GM19372 (cell line): ENCODE measurements at regions not wholly inside any gene's neighbourhood (a gene's known extent, or its start where the extent isn't known, plus 50 kb on each side); places are given as distances from the start of the nearest gene placed in this dataset.

Experiments
- ATAC-seq: cut with Tn5 transposase; IDR thresholded peaks from one replicate; pipeline ENCODE4 v1.9.1; 2021; ENCODE audit warnings: mild to moderate bottlenecking, low read depth, moderate library complexity; ENCODE audit not compliant: unreplicated experiment

GRCh38 chr13:40024967-40025714 lies 369.7 kb downstream of the COG6 start:
- ATAC-seq = no peak

- ATAC-seq = peak; percentile 87
These were observed 370.7 kb downstream of the COG6 start for GRCh38 chr13:40026174-40026585.

- ATAC-seq = peak; percentile 36
These were observed 371.3 kb downstream of the COG6 start for GRCh38 chr13:40026741-40027140.

- ATAC-seq = no peak
These were observed 373.0 kb downstream of the COG6 start for GRCh38 chr13:40028446-40028845.

- ATAC-seq = no peak
These were observed 375.6 kb downstream of the COG6 start for GRCh38 chr13:40031031-40031430.

GRCh38 chr13:40039061-40039460 lies 383.6 kb downstream of the COG6 start:
- ATAC-seq = no peak

GRCh38 chr13:40042991-40043390 lies 387.5 kb downstream of the COG6 start:
- ATAC-seq = no peak

- ATAC-seq = no peak
These were observed 388.3 kb downstream of the COG6 start for GRCh38 chr13:40043764-40044163.

GRCh38 chr13:40047322-40047771 lies 391.9 kb downstream of the COG6 start:
- ATAC-seq = peak; percentile 84

- no peak for ATAC-seq
These were observed 393.1 kb downstream of the COG6 start for GRCh38 chr13:40048551-40048950.

GRCh38 chr13:40052954-40053353 lies 397.5 kb downstream of the COG6 start:
- no peak for ATAC-seq

- no peak for ATAC-seq
These were observed 397.9 kb downstream of the COG6 start for GRCh38 chr13:40053401-40053800.

- peak; percentile 48 for ATAC-seq
These were observed 399.0 kb downstream of the COG6 start for GRCh38 chr13:40054422-40054821.

- ATAC-seq = no peak
These were observed 401.6 kb downstream of the COG6 start for GRCh38 chr13:40056898-40057619.

GRCh38 chr13:40058757-40059236 lies 403.3 kb downstream of the COG6 start:
- no peak for ATAC-seq

- no peak for ATAC-seq
These were observed 404.2 kb downstream of the COG6 start for GRCh38 chr13:40059540-40060232.

GRCh38 chr13:40060296-40061007 lies 405.0 kb downstream of the COG6 start:
- ATAC-seq = peak; percentile 74

- no peak for ATAC-seq
These were observed 406.3 kb downstream of the COG6 start for GRCh38 chr13:40061466-40062450.

- no peak for ATAC-seq
These were observed 407.8 kb downstream of the COG6 start for GRCh38 chr13:40063278-40063698.
